Epithelial cell of esophagus (primary cell): ENCODE measurements at regions not wholly inside any gene's neighbourhood (a gene's known extent, or its start where the extent isn't known, plus 50 kb on each side); places are given as distances from the start of the nearest gene placed in this dataset.
A peak's percentile ranks its signal among the peaks of the same experiment; 100 is the strongest.

Experiments
- DNase-seq: peaks from one replicate; pipeline ENCODE4 v3.0.0; 2010; ENCODE audit warnings: low read depth
- H3K4me3 ChIP-seq: 2 replicates; pipeline ENCODE4 v1.5.1; 2011; ENCODE audit warnings: mild to moderate bottlenecking, low read length, control low read depth
- TF ChIP-seq, protein P1 (sequence below): IDR thresholded peaks from 2 replicates; pipeline ENCODE4 v1.5.1; 2011; ENCODE audit warnings: low read depth, mild to moderate bottlenecking, low read length, control low read depth, inconsistent platforms; ENCODE audit not compliant: insufficient read depth; ENCODE audit errors: missing control alignments

DNA sequence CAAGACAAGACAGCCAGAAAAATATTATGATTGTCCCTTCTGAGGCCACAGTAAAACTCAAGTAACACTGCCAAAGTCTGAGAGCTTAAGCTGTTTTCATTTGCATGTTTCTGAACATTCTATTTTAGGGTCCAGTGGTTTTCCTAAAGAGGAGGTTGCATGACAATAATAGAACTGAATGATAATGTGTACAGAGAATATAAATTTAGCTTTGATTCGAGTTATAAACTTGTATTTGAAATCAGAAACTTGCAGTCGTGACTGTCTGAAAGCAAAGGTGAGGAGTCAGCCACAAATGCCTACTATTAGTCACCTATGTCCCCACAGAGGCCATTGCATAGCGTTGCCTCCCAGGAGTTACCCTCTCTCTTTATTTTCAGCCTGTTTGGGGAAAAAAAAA is 363.1 kb upstream of the ADGRL2 start:
- TF ChIP-seq, protein P1, sequence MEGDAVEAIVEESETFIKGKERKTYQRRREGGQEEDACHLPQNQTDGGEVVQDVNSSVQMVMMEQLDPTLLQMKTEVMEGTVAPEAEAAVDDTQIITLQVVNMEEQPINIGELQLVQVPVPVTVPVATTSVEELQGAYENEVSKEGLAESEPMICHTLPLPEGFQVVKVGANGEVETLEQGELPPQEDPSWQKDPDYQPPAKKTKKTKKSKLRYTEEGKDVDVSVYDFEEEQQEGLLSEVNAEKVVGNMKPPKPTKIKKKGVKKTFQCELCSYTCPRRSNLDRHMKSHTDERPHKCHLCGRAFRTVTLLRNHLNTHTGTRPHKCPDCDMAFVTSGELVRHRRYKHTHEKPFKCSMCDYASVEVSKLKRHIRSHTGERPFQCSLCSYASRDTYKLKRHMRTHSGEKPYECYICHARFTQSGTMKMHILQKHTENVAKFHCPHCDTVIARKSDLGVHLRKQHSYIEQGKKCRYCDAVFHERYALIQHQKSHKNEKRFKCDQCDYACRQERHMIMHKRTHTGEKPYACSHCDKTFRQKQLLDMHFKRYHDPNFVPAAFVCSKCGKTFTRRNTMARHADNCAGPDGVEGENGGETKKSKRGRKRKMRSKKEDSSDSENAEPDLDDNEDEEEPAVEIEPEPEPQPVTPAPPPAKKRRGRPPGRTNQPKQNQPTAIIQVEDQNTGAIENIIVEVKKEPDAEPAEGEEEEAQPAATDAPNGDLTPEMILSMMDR: no peak
- DNase-seq: no peak

DNA sequence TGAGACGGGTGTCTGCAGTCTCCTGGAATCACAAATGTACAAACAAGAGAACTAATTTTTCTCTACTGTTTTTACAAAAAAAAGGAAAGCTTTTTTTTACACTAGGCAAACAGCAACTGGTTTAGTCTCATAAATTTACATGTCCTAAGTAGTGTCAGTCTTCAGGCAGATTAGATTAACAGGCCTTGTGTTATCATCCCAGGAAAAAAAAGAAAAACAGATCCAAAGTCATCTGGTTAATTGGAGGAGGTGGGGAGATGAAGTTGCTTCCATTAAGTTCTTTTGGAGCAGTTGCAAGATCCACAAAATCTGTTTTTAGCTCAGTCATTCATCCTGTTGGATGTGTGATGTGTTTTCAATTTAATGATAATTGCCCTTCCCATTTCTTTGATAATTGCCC is 363.5 kb upstream of the ADGRL2 start:
- DNase-seq: no peak
- no peak overlapping the region for H3K4me3 ChIP-seq
- TF ChIP-seq, protein P1: no peak

More for the DNA sequence above, 363.1 kb upstream of the ADGRL2 start:
- H3K4me3 ChIP-seq: no peak overlapping the region

DNA sequence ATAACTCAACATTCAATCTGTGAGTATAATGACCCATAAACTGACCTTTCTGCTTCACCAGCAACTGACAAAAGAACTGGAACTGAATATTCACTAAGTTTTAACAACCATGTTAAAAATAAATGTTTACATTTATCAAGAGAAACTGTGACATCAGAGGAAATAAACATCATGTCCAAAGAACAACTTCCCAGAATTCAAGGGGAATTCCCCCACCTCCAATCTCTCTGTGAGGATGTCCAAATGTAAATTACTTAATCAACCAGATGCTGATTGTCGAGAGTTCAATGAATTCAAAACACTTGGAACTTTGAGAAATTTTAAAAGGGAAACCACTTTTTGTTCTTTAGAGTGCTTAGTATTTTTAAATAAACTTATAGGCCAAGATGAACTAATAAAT is 365.6 kb upstream of the ADGRL2 start:
- no peak for DNase-seq
- no peak overlapping the region for H3K4me3 ChIP-seq
- TF ChIP-seq, protein P1: no peak

DNA sequence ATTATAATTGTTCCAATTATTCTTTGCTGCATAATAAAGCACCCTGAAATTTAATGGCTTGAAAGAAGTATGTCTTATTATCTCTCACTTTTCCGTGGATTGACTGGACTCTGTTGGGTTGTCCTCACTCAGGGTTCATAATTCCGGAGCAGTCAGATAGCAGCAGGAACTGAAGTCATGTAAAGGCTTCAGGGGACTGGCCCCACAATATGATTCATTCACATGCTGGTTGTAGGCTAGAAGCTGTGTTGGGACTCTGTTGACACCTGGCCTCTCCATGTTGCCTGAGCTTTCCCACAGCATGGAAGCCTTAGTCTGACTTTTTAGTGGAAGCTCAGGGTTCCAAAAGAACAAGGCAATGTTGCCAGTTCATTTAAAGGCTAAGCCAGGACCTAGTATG is 367.1 kb upstream of the ADGRL2 start:
- TF ChIP-seq, protein P1: no peak
- DNase-seq: no peak
- no peak overlapping the region for H3K4me3 ChIP-seq

DNA sequence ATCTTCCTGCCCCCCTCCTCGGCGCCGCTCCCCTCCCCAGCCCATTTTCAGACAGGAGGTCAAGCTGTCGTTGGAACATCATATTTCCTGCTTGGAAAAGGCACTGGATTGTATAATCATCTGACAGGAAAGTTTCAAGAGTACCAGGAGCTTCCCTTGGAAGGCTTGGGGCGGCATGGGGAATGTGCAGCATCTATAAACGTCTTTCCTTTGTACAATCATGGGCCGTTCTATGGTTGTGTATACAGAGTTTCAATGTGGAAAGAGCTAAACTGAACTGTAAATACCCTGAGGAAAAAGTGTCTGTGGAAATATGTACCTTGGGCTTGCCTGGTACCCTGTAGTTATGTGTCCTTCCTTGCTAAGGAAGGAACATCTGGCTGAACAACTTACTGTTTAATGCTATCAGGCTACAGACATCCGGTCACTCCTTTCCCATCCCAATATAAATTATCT is 368.1 kb upstream of the ADGRL2 start:
- no peak for DNase-seq
- no peak overlapping the region for H3K4me3 ChIP-seq
- TF ChIP-seq, protein P1: no peak

DNA sequence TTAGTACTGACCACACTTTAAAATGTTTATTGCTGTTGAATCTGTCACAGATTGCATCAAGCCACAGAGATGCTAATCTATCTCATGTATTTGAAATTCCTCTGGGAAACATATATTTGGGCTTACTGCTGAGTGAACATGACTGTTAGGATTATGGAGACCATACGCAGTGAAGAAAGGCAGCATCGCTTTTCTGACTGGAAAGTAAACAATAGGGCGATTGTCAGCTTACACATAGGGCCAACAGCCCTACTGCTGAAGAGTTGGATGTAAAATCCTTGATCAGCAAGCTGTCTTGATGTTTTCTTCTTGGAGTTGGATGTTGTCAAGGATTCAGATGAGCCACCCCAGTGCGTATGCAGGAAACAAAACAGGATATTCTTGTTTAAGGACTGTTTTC is 368.7 kb upstream of the ADGRL2 start:
- peak; percentile 17 for DNase-seq
- H3K4me3 ChIP-seq: no peak overlapping the region
- TF ChIP-seq, protein P1: no peak

DNA sequence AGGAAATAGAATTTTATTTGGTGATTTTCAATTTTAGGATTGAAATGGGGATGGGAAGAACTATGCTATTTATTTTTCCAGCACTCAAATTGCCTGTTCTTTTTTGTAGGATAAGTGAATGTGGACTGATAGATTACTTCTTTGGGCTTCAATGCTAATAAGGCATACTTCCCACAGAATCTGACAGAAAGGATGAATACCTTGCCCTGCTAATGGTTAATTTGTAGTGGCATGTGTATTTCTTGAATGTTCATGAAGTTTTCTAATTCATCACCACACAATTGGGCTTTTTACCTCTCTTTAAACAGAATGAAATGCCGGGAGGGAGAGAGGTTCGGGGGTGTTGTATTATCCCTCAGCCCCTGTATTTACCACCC is 369.1 kb upstream of the ADGRL2 start:
- DNase-seq: no peak
- no peak overlapping the region for H3K4me3 ChIP-seq
- TF ChIP-seq, protein P1: no peak
